K562 (cell line): ENCODE measurements at regions not wholly inside any gene's neighbourhood (a gene's known extent, or its start where the extent isn't known, plus 50 kb on each side); places are given as distances from the start of the nearest gene placed in this dataset.

Source experiments
- ATAC-seq: fragments of 200-7000 bp; cut with Tn5 transposase; 3 replicates; pipeline ENCODE4 v1.9.1; 2020; ENCODE audit warnings: moderate library complexity
- BruUV-seq: library from RNA; stranded (reverse); fragments of 400-500 nt; replicated peaks from 2 replicates; lab custom pipeline; 2021; lab: Mats Ljungman, UMichigan
- CTCF ChIA-PET: fragments of 300-600 bp; formaldehyde crosslinking; extraction: SDS; loops from one replicate; lab custom pipeline; 2021; ENCODE audit warnings: low intra/inter-chr PET ratio; lab: Yijun Ruan, JAX
- POLR2A ChIA-PET: fragments of 300-600, 350-650 bp; sonication (Branson Sonifier 250); formaldehyde crosslinking; extraction: SDS; loops from one replicate; lab custom pipeline; 2021; ENCODE audit warnings: antibody characterized with exemption, inconsistent platforms; lab: Yijun Ruan, JAX
- DNase-seq, 4 experiments: peaks; one replicate each; pipeline versions ENCODE4 v3.0.0 to v3.0.0-alpha.2; 2011 to 2018; ENCODE audit warnings: low spot score in 3 of 4, mixed read lengths in 3 of 4; ENCODE audit errors: extremely low read depth in 1 of 4
- FAIRE-seq: peaks from 2 replicates; lab custom pipeline; 2011; peaks lifted over from hg19 to GRCh38; lab: Jason Lieb, UNC
- H2AFZ ChIP-seq: 2 replicates; pipeline ENCODE4 v1.6.0; 2011; ENCODE audit warnings: low read depth, low read length, control low read depth, inconsistent platforms
- H3K27ac ChIP-seq: fragments of 200-600 bp; 3 replicates; pipeline ENCODE4 v1.8.0; 2011; ENCODE audit warnings: low read depth, mild to moderate bottlenecking, control low read depth, inconsistent platforms, low read length, moderate library complexity, mixed read lengths; ENCODE audit errors: extremely low read depth
- H3K27me3 ChIP-seq, 2 experiments: fragments of 300-600 bp in 1 of 2; 2 replicates in 1 of 2; 3 replicates in 1 of 2; pipeline versions ENCODE4 v1.6.0 to v1.8.0; 2011; ENCODE audit warnings: inconsistent platforms in 2 of 2, low read length in 2 of 2, mild to moderate bottlenecking in 1 of 2, mixed read lengths in 1 of 2, moderate library complexity in 1 of 2; ENCODE audit not compliant: control insufficient read depth in 2 of 2, insufficient read depth in 2 of 2
- H3K36me3 ChIP-seq: fragments of 300-600 bp; 3 replicates; pipeline ENCODE4 v1.8.0; 2011; ENCODE audit warnings: mild to moderate bottlenecking, low read length, inconsistent platforms; ENCODE audit not compliant: control insufficient read depth, insufficient read depth
- H3K4me1 ChIP-seq, 2 experiments: fragments of 200-600 bp in 1 of 2; replicated peaks in 1 of 2; 2 replicates in 1 of 2; 3 replicates in 1 of 2; pipeline versions ENCODE4 v1.5.1 to v1.8.0; 2011; ENCODE audit warnings: inconsistent platforms in 2 of 2, low read length in 2 of 2, mild to moderate bottlenecking in 1 of 2, mixed read lengths in 1 of 2, moderate library complexity in 1 of 2; ENCODE audit not compliant: control insufficient read depth in 2 of 2, insufficient read depth in 2 of 2
- H3K4me2 ChIP-seq: 2 replicates; pipeline ENCODE4 v1.6.1; 2011; ENCODE audit warnings: low read length, control low read depth, inconsistent platforms, mixed read lengths; ENCODE audit not compliant: insufficient read depth
- H3K4me3 ChIP-seq: fragments of 200-600 bp; sonication (generic), shearing (Covaris generic); 2 replicates; pipeline ENCODE4 v1.5.1; 2016; ENCODE audit warnings: control low read depth, inconsistent platforms
- H3K79me2 ChIP-seq: fragments of 200-600 bp; 3 replicates; pipeline ENCODE4 v1.8.0; 2011; ENCODE audit warnings: low read length, inconsistent platforms; ENCODE audit not compliant: control insufficient read depth, insufficient read depth
- H3K9ac ChIP-seq, 2 experiments: 2 replicates each; pipeline versions ENCODE4 v1.6.0 to v1.6.1; 2011; ENCODE audit warnings: low read depth in 2 of 2, low read length in 2 of 2, control low read depth in 1 of 2, inconsistent platforms in 1 of 2, mild to moderate bottlenecking in 1 of 2, mixed read lengths in 1 of 2; ENCODE audit not compliant: insufficient read depth in 1 of 2
- H3K9me1 ChIP-seq: one replicate; pipeline ENCODE4 v1.6.0; 2011; ENCODE audit warnings: inconsistent platforms, mild to moderate bottlenecking, low read length, moderate library complexity; ENCODE audit not compliant: control insufficient read depth, insufficient read depth
- H3K9me3 ChIP-seq: replicated peaks from 2 replicates; pipeline ENCODE4 v1.5.1; 2011; ENCODE audit warnings: low read depth, low read length, inconsistent platforms; ENCODE audit not compliant: control insufficient read depth, insufficient read depth
- H4K20me1 ChIP-seq: replicated peaks from 2 replicates; pipeline ENCODE4 v1.6.1; 2011; ENCODE audit warnings: low read length, inconsistent platforms, mixed read lengths; ENCODE audit not compliant: control insufficient read depth, insufficient read depth
- ASH1L ChIP-seq: fragments of 450-650 bp; IDR thresholded peaks from 2 replicates; pipeline ENCODE4 v1.6.1; 2018; ENCODE audit warnings: borderline replicate concordance, mild to moderate bottlenecking, low read depth; ENCODE audit not compliant: partially characterized antibody
- ELF4 ChIP-seq: fragments of 450-650 bp; formaldehyde crosslinking; IDR thresholded peaks from 2 replicates; pipeline ENCODE4 v1.4.0; 2022; ENCODE audit warnings: missing genetic modification characterization
- FOXA1 ChIP-seq: fragments of 450-650 bp; IDR thresholded peaks from 2 replicates; pipeline ENCODE4 v1.6.1; 2016; ENCODE audit warnings: mild to moderate bottlenecking, borderline replicate concordance
- GABPA ChIP-seq: fragments of 200-800 bp; sonication (Bioruptor generic); conservative IDR thresholded peaks from 2 replicates; pipeline ENCODE4 v1.6.1; 2016; ENCODE audit warnings: low read depth, missing genetic modification characterization, missing compliant biosample characterization
- SRF ChIP-seq, 2 experiments: fragments of 250-450, 450-650 bp in 1 of 2; sonication (Bioruptor Pico) in 1 of 2; sonication (generic) in 1 of 2; formaldehyde crosslinking; IDR thresholded peaks; 2 replicates each; pipeline versions ENCODE4 v1.5.0 to v1.5.1; 2020 to 2022; ENCODE audit warnings: mild to moderate bottlenecking in 1 of 2, missing genetic modification reagents in 1 of 2
- SRSF3 ChIP-seq: fragments of 200-400 bp; formaldehyde crosslinking; IDR thresholded peaks from 2 replicates; pipeline ENCODE4 v1.6.1; 2016; ENCODE audit warnings: mild to moderate bottlenecking, low read length, moderate library complexity; ENCODE audit not compliant: insufficient read depth
- THRAP3 ChIP-seq: fragments of 450-650 bp; IDR thresholded peaks from 2 replicates; pipeline ENCODE4 v1.6.1; 2016; ENCODE audit warnings: mild to moderate bottlenecking, inconsistent platforms, borderline replicate concordance
- XRCC4 ChIP-seq: IDR thresholded peaks from one replicate; pipeline ENCODE4 v1.6.1; 2011; ENCODE audit not compliant: insufficient read depth, insufficient read length; ENCODE audit errors: extremely low read depth
- ZFP36 ChIP-seq: fragments of 150-350 bp; IDR thresholded peaks from 2 replicates; pipeline ENCODE4 v1.6.1; 2018; ENCODE audit warnings: low read length, low read depth; ENCODE audit not compliant: partially characterized antibody
- ZNF282 ChIP-seq: sonication (generic); formaldehyde crosslinking; IDR thresholded peaks from 2 replicates; pipeline ENCODE4 v1.8.1; 2023; ENCODE audit warnings: missing genetic modification reagents
- ZNF436 ChIP-seq: fragments of 250-450, 450-650 bp; sonication (Bioruptor Pico); formaldehyde crosslinking; IDR thresholded peaks from 2 replicates; pipeline ENCODE4 v1.7.0; 2020; ENCODE audit warnings: mild to moderate bottlenecking
- WGBS: fragments of 100-300 bp; shearing (Covaris generic); methylation state at CpG from one replicate; pipeline ENCODE4 v1.1.6; 2016; ENCODE audit warnings: low coverage, mixed read lengths; ENCODE audit not compliant: insufficient coverage; ENCODE audit errors: missing lambda C conversion rate; 5-methylcytosine and 5-hydroxymethylcytosine counted together
- in situ Hi-C: fragments of 300-500 bp; cut with MboI; formaldehyde crosslinking; loops from 4 replicates; pipeline ENCODE4 v1.15.0; 2018; ENCODE audit warnings: inconsistent platforms, mixed read lengths
- intact Hi-C: fragments of 100-400 bp; cut with micrococcal nuclease; formaldehyde crosslinking; loops from 2 replicates; pipeline ENCODE4 v1.14.2; 2022
- TF ChIP-seq, protein P1 (sequence below): IDR thresholded peaks from 3 replicates; pipeline ENCODE4 v1.6.1; 2011; ENCODE audit warnings: borderline replicate concordance, mild to moderate bottlenecking, moderate library complexity; ENCODE audit not compliant: insufficient read length; ENCODE audit errors: extremely low read depth

DNA sequence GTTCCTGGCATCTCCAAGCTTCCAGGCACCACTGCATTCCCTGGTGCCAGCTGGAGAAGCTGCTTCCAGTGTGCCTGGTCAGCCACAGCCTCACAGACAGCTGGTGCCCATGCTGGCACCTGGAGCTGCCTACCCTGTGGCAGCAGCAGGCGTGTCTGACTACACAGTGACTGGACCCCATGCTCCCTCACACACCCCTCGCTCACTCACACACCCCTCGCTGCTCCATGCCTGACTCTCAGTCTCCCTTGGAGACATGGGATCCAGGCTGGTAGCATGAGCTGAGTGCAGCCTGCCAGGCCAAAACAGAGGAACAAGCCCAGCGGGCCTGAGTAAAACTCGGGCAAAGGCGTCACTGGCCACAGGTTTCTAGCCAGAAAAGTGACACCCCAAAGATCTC, 59.1 kb upstream of the SMIM36 start:
- POLR2A ChIA-PET = no interaction called here

More for the DNA sequence above, 59.1 kb upstream of the SMIM36 start:
- H3K9me1 ChIP-seq = no peaks in the 10 kb centered on the region
- 82% methylated on average over 4 of the region's 6 CpGs for WGBS
- H3K9ac ChIP-seq = no peak overlapping the region; a peak in 1 of 4 replicates
- H3K4me3 ChIP-seq = no peak overlapping the region
- H2AFZ ChIP-seq = no peak overlapping the region; the same call in 1 of the 2 replicates
- intact Hi-C loops = no loop called here
- no peaks in the 10 kb centered on the region; the same call in 1 of the 2 replicates for H3K9me3 ChIP-seq
- no peaks in the 10 kb centered on the region for H4K20me1 ChIP-seq
- in situ Hi-C loops = no loop called here
- H3K27me3 ChIP-seq = no peaks in the 10 kb centered on the region
- H3K79me2 ChIP-seq = no peaks in the 10 kb centered on the region
- no peaks in the 10 kb centered on the region for H3K36me3 ChIP-seq
- TF ChIP-seq ELF4 (CRISPR knock-in tag) (no peak), ZNF436 (no peak), SRF (CRISPR knock-in tag; IDR thresholded peaks at IDR 0.05) (no peak), THRAP3 (no peak), FOXA1 (no peak), XRCC4 (no peak), ASH1L (no peak), ZFP36 (no peak), SRSF3 (no peak), ZNF282 (CRISPR knock-in tag) (no peak), GABPA (no peak)
- TF ChIP-seq, protein P1, sequence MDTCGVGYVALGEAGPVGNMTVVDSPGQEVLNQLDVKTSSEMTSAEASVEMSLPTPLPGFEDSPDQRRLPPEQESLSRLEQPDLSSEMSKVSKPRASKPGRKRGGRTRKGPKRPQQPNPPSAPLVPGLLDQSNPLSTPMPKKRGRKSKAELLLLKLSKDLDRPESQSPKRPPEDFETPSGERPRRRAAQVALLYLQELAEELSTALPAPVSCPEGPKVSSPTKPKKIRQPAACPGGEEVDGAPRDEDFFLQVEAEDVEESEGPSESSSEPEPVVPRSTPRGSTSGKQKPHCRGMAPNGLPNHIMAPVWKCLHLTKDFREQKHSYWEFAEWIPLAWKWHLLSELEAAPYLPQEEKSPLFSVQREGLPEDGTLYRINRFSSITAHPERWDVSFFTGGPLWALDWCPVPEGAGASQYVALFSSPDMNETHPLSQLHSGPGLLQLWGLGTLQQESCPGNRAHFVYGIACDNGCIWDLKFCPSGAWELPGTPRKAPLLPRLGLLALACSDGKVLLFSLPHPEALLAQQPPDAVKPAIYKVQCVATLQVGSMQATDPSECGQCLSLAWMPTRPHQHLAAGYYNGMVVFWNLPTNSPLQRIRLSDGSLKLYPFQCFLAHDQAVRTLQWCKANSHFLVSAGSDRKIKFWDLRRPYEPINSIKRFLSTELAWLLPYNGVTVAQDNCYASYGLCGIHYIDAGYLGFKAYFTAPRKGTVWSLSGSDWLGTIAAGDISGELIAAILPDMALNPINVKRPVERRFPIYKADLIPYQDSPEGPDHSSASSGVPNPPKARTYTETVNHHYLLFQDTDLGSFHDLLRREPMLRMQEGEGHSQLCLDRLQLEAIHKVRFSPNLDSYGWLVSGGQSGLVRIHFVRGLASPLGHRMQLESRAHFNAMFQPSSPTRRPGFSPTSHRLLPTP = no peak
- TF ChIP-seq, all 486 proteins: peak for 0
- no peak overlapping the region for H3K4me2 ChIP-seq
- H3K27ac ChIP-seq = no peak overlapping the region
- CTCF ChIA-PET = no interaction called here
- no peak for DNase-seq
- BruUV-seq = no TSS peak
- ATAC-seq = no peak
- H3K4me1 ChIP-seq = peaks cover 15 to 28% of the 10 kb centered on the region in 2 experiments
- no peak for FAIRE-seq
